ENCODE measurements at regions not wholly inside any gene's neighbourhood (a gene's known extent, or its start where the extent isn't known, plus 50 kb on each side); places are given as distances from the start of the nearest gene placed in this dataset.
"Not testable (repeated sequence)": the region's sequence is repeated elsewhere in the genome, so short reads cannot be mapped to it uniquely, and the experiment has no call there.

DNA sequence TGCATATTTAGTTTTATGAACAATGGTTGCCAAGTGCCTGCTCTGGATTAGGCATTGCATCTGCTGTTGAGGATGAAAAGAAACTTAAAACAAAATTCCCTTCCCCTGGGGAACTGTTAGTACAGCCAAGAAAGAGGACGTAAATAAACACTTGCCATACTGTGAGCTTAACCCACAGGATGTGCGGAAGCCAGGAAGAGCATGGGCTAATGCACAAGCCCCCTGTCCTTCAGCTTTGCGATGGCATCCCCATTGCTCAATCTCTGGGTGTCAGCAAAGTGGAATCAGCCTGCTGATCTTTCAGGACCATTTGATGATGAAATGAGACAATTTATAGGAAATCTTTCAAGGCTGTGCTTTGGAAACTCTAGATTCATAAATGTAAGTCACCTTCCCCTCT lies 399.9 kb upstream of the IGFBP3 start:
- DNase-seq = no peak

DNA sequence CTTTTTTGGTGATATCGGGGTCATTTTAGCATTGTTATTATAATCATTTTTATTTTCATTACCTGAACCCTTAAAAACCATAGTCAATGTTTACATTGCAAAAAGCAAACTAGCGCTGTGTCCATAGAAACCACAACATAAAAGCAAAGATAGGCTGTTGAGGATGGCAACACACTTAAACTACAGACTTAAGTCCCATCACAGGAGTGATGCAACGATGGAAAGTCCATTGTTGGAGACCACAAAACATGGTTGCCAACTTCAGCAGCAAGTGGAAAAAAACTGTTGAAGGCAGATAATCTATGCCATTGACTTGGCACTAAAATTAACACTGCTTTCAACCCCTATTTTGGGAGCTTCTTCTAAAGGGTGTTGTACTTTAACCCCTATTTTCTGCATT lies 398.8 kb upstream of the IGFBP3 start:
- DNase-seq = no peak

GRCh38 chr7:46318276-46318675 lies 397.2 kb upstream of the IGFBP3 start:
- no peak for DNase-seq

GRCh38 chr7:46317256-46317655 lies 396.2 kb upstream of the IGFBP3 start:
- no peak for DNase-seq

DNA sequence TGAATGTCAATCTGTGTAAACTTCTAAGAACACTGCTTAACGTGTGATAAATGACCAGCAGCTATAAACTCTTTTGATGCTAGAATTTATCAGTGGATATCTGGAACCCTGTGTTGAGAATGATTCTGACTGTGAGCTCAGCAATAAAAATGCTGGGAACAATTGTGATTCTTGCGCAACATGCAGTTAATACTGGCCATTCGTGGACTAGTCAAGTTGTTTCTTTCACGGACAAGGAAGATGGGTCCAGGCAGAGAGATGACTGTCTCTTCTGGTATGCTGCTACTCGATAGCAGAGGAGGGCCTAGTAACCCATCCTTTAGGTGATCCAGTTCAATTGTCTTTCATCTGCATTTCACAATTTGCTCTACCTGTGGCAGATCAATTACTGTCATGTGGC lies 394.8 kb upstream of the IGFBP3 start:
- no peak for DNase-seq

- DNase-seq = no peak
Observed at GRCh38 chr7:46301677-46302076, 380.6 kb upstream of the IGFBP3 start.

GRCh38 chr7:46297515-46297914 lies 376.4 kb upstream of the IGFBP3 start:
- DNase-seq = no peak

GRCh38 chr7:46296526-46296925 lies 375.5 kb upstream of the IGFBP3 start:
- DNase-seq = no peak

- no peak for DNase-seq
Observed at GRCh38 chr7:46294381-46294780, 373.3 kb upstream of the IGFBP3 start.

DNA sequence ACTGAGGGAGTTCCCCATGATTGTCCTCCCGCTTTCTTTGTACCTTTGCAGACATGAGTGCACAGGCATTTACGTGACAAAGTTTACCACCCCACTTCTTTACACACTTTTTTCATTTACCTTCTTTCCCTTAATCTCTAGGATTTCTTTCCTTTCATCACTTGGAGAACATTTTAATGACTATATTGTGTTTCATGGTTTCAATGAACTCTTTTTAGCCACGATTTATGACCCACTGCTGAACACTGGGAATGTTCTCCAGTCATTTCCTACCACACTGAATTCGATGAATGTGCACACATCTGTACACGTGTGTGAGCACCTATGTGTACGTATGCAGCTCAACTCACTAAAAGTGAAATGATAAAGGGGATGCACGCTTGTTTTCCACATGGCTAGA lies 371.7 kb upstream of the IGFBP3 start:
- DNase-seq = no peak

DNA sequence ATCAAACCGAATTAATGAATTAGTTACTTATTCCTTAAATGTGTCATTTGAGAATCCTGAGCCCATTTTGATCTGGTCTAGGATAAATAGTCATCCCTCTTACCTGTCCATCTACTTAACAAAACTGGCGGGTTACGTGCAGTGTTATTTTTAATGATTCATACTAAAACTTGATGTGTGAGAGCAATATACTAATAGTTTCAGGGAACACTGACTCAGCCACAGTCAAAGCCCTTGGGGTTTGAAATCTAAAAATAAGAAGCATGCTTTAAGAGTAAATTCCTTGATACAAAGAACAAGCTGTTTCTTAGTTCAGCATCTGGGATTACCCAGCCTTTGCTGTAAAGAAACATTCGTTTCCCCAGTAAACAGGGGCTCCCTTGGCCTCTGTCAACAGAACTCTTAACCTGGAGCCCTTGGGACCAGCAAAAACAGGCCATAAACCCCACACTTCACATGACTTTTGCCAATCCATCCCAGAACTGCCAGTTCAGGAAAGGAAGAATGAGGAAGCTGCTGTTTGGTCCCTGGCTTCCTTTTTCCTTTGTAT lies 370.6 kb upstream of the IGFBP3 start:
- no peak for DNase-seq

DNA sequence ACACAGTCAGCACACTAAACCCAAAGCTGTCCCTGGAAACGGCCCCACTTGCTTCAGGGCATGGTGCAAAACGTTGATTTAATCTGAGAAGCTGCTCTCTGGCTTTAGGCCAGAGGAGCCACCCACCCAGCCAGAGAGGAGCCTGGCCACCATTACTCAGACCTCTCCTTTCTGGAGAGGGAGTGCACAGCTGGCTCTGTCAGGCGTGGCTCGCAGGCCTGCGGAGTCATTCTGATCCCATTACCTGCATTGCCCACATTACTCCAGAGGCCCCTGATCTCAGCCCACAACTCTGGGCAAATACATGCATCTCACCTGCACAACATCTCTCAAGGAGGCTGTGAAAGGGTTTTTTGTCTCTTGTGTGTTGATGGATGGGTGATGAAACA lies 370.0 kb upstream of the IGFBP3 start:
- no peak for DNase-seq

GRCh38 chr7:46290374-46291049 lies 369.4 kb upstream of the IGFBP3 start:
- no peak for DNase-seq

DNA sequence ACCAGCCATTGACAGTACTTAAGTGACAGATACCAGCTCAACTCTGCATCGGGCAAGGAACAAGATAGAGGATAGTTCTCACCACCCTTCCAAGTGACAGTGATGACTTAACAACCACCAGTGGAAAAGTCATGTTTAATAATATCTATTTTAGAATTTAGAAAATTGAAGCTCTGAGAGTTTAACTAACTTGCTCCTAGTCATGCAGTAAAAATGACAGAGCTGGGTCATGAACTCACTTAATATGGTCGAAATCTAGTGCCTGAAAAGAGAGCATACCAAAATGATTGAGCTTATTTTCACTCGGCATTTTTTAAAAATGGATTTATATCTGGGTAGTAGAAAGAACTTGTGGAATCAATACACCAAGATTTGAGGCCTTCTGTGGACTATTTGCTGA lies 367.8 kb upstream of the IGFBP3 start:
- DNase-seq = no peak

GRCh38 chr7:46288010-46288409 lies 366.9 kb upstream of the IGFBP3 start:
- DNase-seq = no peak

DNA sequence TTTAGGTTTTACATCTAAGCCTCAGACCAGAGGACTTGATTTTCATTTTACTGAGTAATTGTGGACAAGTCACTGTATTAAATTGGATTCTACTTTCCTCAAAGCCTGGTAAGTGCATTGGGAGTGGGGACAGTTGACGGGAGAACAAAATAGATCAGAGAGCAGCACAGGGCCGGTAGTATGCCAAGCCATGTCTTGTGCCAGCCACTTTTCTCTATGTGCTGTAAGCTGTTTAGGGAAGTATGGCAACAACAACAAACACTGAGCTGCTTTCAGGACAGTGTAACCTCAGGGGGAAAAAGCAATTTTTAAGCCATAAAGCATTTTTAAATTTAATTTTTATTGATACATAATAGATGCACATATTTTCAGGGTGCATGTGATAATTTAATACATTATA lies 365.9 kb upstream of the IGFBP3 start:
- no peak for DNase-seq

GRCh38 chr7:46286356-46286755 lies 365.3 kb upstream of the IGFBP3 start:
- no peak for DNase-seq

- no peak for DNase-seq
Observed at GRCh38 chr7:46285878-46286277, 364.8 kb upstream of the IGFBP3 start.

DNA sequence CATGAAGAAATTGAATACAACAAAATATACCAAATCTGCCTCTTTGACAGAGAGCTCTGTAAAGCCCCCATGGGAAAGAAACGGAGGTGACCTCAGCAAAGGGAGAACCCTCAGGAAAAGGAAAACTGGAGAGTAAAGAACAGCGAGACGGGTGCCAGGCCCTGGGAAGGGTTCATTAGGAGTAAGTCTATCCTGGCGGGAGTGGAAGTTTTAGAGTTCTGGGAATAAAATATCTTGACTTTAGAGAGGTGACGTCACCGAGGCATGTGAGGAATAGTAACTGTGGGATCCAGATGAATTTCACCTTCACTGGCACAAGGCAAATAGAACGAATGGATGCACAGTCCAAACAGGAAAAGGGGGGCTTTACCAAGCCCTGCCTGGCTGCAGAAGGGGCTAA lies 362.8 kb upstream of the IGFBP3 start:
- DNase-seq = no peak

GRCh38 chr7:46282155-46282554 lies 361.1 kb upstream of the IGFBP3 start:
- DNase-seq = no peak

GRCh38 chr7:46281071-46281470 lies 360.0 kb upstream of the IGFBP3 start:
- DNase-seq = no peak

GRCh38 chr7:46279290-46279689 lies 358.2 kb upstream of the IGFBP3 start:
- no peak for DNase-seq

- no peak for DNase-seq
Observed at GRCh38 chr7:46264646-46265045, 343.6 kb upstream of the IGFBP3 start.

DNA sequence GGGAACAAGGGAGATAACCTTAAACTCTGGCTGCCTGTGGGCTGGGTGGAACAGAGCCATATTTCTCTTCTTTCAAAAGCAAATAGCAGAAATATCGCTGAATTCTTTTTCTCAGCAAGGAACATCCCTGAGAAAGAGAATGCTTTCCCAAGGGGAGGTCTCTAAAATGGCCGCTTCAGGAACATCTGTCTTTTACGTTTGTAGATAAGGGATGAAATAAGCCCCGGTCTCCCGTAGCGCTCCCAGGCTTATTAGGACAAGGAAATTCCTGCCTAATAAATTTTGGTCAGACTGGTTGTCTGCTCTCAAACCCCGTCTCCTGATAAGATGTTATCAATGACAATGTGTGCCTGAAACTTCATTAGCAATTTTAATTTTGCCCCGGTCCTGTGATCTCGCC lies 340.6 kb upstream of the IGFBP3 start:
- not testable (repeated sequence) for DNase-seq

DNA sequence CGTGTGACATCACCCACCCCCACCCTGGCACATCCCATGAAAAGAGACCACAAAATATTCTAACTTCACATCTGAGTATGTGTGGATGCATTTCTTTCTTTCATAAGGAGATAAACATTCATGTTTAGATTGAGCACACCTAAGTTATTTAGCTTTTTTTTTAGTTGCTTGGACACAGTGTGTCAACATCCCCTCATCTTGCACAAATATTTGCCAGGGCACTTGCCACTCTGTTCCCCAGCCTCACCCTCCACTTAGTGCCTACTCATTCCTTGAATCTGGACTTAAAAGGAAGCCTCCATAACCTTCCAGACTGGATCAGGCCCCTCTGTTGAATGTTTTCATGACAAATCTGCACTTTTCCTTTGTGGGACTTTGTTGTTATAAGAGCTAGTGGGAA lies 338.9 kb upstream of the IGFBP3 start:
- DNase-seq = no peak
